ENCODE measurements at regions not wholly inside any gene's neighbourhood (a gene's known extent, or its start where the extent isn't known, plus 50 kb on each side); places are given as distances from the start of the nearest gene placed in this dataset.

- intact Hi-C loops (cut with micrococcal nuclease): no loop called here
- ATAC-seq: no peak
- no peak for DNase-seq
- TF ChIP-seq, protein P1, sequence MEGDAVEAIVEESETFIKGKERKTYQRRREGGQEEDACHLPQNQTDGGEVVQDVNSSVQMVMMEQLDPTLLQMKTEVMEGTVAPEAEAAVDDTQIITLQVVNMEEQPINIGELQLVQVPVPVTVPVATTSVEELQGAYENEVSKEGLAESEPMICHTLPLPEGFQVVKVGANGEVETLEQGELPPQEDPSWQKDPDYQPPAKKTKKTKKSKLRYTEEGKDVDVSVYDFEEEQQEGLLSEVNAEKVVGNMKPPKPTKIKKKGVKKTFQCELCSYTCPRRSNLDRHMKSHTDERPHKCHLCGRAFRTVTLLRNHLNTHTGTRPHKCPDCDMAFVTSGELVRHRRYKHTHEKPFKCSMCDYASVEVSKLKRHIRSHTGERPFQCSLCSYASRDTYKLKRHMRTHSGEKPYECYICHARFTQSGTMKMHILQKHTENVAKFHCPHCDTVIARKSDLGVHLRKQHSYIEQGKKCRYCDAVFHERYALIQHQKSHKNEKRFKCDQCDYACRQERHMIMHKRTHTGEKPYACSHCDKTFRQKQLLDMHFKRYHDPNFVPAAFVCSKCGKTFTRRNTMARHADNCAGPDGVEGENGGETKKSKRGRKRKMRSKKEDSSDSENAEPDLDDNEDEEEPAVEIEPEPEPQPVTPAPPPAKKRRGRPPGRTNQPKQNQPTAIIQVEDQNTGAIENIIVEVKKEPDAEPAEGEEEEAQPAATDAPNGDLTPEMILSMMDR (IDR thresholded peaks at IDR 0.05): no peak
- ChIA-PET CTCF (no interaction called here), POLR2A (no interaction called here)
- Mint-ChIP-seq H3K4me3 (no peak overlapping the region), H3K36me3 (ENCODE audit: low read depth) (no peaks in the 10 kb centered on the region), H3K27me3 (peaks cover 10% of the 10 kb centered on the region), H3K9me3 (no peaks in the 10 kb centered on the region), H3K4me1 (ENCODE audit: low read depth) (peaks cover 9% of the 10 kb centered on the region), H3K27ac (no peak overlapping the region)
Measured at GRCh38 chr7:155974186-155974897, 162.1 kb upstream of the SHH start.

DNA sequence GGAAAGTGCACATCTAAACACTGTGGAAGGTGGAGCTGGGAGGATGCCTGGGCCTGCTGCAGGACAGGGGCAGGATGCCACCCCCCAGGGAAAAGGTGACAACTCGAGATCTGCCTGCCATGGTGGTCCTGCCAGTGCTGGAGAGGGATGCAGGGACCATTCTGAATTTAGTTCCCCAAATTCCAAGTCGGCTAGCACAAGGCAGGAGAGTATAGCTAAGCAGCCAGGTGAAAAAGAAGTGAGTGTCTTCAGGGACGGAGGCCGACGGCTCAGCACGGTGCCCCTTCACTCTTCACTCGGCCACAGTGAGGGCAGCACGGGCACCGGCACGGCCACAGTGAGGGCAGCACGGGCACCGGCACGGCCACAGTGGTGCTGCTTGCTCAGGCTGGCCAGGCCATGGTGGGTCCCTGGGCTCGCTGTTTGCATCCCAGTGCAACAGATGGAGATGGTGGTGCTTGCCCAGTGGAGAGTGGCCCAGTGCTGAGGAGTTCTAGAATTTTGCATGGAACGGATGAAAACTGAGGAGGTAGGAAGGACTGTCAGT is 161.3 kb upstream of the SHH start:
- TF ChIP-seq, protein P1 (IDR thresholded peaks at IDR 0.05): no peak
- H3K27ac Mint-ChIP-seq: no peak overlapping the region
- POLR2A ChIA-PET: no interaction called here
- no peak for DNase-seq
- no peaks in the 10 kb centered on the region for H3K9me3 Mint-ChIP-seq
- no peak overlapping the region for H3K4me3 Mint-ChIP-seq
- CTCF ChIA-PET: no interaction called here
- intact Hi-C loops (cut with micrococcal nuclease): no loop called here
- ATAC-seq: no peak
- peaks cover 9% of the 10 kb centered on the region for H3K4me1 Mint-ChIP-seq (ENCODE audit: low read depth)
- no peaks in the 10 kb centered on the region for H3K36me3 Mint-ChIP-seq (ENCODE audit: low read depth)
- peaks cover 9% of the 10 kb centered on the region for H3K27me3 Mint-ChIP-seq

GRCh38 chr7:155972651-155973390 is 160.6 kb upstream of the SHH start:
- ATAC-seq: no peak
- Mint-ChIP-seq H3K27ac (no peak overlapping the region), H3K36me3 (ENCODE audit: low read depth) (no peaks in the 10 kb centered on the region), H3K4me3 (no peak overlapping the region), H3K4me1 (ENCODE audit: low read depth) (peaks cover 9% of the 10 kb centered on the region), H3K27me3 (peaks cover 6% of the 10 kb centered on the region), H3K9me3 (no peaks in the 10 kb centered on the region)
- POLR2A ChIA-PET: no interaction called here
- TF ChIP-seq, protein P1 (IDR thresholded peaks at IDR 0.05): no peak
- DNase-seq: no peak
- intact Hi-C loops (cut with micrococcal nuclease): no loop called here
- CTCF ChIA-PET: no interaction called here

DNA sequence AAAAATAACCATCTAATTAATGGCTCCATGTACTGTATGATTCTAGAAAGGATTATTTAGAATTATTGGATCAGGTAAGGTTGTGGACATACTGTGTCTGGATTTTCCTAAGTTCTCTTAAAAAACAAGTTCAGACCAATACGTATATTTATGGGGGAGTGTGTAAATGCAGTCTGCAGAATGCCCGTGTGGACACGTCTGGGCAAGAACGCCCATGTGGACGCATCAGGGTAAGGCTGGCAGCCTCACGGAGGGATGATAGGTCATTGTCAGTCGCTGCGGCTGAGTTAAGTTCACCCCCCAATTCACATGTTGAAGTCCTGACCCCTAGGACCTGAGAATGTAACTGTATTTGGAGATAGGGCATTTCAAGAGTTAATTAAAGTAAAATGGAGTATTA is 160.0 kb upstream of the SHH start:
- CTCF ChIA-PET: no interaction called here
- POLR2A ChIA-PET: no interaction called here
- Mint-ChIP-seq H3K36me3 (ENCODE audit: low read depth) (no peaks in the 10 kb centered on the region), H3K9me3 (peaks cover 2% of the 10 kb centered on the region), H3K27me3 (peaks cover 6% of the 10 kb centered on the region), H3K4me1 (ENCODE audit: low read depth) (peaks cover 9% of the 10 kb centered on the region), H3K27ac (no peak overlapping the region), H3K4me3 (no peak overlapping the region)
- intact Hi-C loops (cut with micrococcal nuclease): no loop called here
- DNase-seq (no peak), ATAC-seq (no peak)
- TF ChIP-seq, protein P1 (IDR thresholded peaks at IDR 0.05): no peak

DNA sequence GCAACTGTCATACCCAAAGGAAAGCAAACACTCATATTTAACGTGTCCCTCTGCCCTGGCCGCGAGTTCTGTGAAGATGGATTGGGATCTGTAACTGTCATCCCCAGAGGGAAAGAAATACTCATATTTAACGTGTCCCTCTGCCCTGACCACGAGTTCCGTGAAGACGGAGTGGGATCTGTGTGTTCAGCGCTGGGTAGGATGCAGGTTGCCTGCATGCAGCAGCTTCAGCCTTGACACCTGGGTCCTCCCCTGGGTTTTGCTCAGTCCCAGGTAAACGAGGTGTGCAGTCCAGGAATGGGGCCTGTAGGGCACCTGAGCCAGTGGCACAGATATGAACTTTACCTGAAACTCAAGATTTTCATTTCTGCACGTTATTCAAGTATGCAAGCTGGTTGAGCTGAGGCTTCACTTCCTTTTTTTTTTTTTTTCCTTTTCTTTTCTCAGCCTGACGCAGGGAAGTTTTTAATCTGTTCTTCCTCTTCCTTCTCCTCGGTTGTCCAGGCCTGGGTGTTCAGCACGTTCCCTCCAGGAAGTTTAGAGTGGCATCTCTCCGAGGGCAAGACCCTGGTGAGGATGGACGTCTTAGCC is 159.0 kb upstream of the SHH start:
- ChIA-PET CTCF (no interaction called here), POLR2A (no interaction called here)
- Mint-ChIP-seq H3K27ac (no peak overlapping the region), H3K4me3 (no peak overlapping the region), H3K36me3 (ENCODE audit: low read depth) (no peaks in the 10 kb centered on the region), H3K4me1 (ENCODE audit: low read depth) (peaks cover 9% of the 10 kb centered on the region), H3K9me3 (peaks cover 2% of the 10 kb centered on the region), H3K27me3 (peaks cover 6% of the 10 kb centered on the region)
- ATAC-seq (no peak), DNase-seq (no peak)
- TF ChIP-seq, protein P1 (IDR thresholded peaks at IDR 0.05): no peak
- intact Hi-C loops (cut with micrococcal nuclease): no loop called here
